Upper lobe of left lung (tissue), 4 donors: ENCODE measurements at regions not wholly inside any gene's neighbourhood (a gene's known extent, or its start where the extent isn't known, plus 50 kb on each side); places are given as distances from the start of the nearest gene placed in this dataset.

Experiments
- POLR2AphosphoS5 ChIP-seq, 2 donors: sonication (generic); formaldehyde crosslinking; IDR thresholded peaks; one replicate each; pipeline ENCODE4 v1.5.1; 2017; ENCODE audit warnings: antibody characterized with exemption in 2 of 2
- TF ChIP-seq, protein P1 (sequence below), 6 experiments: fragments of 450-650 bp in 4 of 6; fragments of 200-600 bp in 2 of 6; sonication (generic) in 2 of 6; IDR thresholded peaks; one replicate each; pipeline ENCODE4 v1.5.1; 2016 to 2019; ENCODE audit warnings: antibody characterized with exemption in 6 of 6

DNA sequence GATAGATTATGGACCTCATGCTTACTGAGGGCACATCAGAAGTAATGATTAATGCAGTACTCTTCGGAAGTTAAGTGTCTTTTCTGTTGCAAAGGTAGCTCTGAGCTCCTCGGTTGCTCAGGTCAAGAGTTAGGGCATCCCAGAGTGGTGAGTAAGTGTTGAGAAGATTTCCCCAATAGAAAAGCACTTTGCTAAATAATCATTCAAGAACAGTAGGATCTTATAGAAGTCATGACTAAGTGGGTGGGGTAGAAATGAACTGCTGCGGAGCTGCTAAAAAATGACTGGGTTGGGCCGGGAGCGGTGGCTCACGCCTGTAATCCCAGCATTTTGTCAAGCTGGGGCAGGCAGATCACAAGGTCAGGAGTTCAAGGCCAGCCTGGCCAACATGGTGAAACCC is 648.6 kb upstream of the CAMK1G start:
- TF ChIP-seq, protein P1, sequence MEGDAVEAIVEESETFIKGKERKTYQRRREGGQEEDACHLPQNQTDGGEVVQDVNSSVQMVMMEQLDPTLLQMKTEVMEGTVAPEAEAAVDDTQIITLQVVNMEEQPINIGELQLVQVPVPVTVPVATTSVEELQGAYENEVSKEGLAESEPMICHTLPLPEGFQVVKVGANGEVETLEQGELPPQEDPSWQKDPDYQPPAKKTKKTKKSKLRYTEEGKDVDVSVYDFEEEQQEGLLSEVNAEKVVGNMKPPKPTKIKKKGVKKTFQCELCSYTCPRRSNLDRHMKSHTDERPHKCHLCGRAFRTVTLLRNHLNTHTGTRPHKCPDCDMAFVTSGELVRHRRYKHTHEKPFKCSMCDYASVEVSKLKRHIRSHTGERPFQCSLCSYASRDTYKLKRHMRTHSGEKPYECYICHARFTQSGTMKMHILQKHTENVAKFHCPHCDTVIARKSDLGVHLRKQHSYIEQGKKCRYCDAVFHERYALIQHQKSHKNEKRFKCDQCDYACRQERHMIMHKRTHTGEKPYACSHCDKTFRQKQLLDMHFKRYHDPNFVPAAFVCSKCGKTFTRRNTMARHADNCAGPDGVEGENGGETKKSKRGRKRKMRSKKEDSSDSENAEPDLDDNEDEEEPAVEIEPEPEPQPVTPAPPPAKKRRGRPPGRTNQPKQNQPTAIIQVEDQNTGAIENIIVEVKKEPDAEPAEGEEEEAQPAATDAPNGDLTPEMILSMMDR (IDR thresholded peaks at IDR 0.05), result no peak
- TF ChIP-seq POLR2AphosphoS5 (IDR thresholded peaks at IDR 0.05), result no peak
